Mucosa of descending colon (tissue), 3 donors: ENCODE measurements at regions not wholly inside any gene's neighbourhood (a gene's known extent, or its start where the extent isn't known, plus 50 kb on each side); places are given as distances from the start of the nearest gene placed in this dataset.

Experiments
- ATAC-seq: fragments of 200-7000 bp; cut with Tn5 transposase; one replicate; pipeline ENCODE4 v1.9.1; 2020; ENCODE audit warnings: mild to moderate bottlenecking, moderate library complexity
- DNase-seq, 3 donors: peaks; one replicate each; pipeline ENCODE4 v3.0.0-alpha.2; 2020
- H3K36me3 ChIP-seq: fragments of 200-600 bp; one replicate; pipeline ENCODE4 v1.8.0; 2021; ENCODE audit warnings: low read depth, mild to moderate bottlenecking
- H3K4me1 ChIP-seq: fragments of 200-600 bp; one replicate; pipeline ENCODE4 v1.8.0; 2021; ENCODE audit warnings: low read depth, mild to moderate bottlenecking
- H3K4me3 ChIP-seq: fragments of 200-600 bp; one replicate; pipeline ENCODE4 v1.8.0; 2021; ENCODE audit warnings: mild to moderate bottlenecking
- H3K9me3 ChIP-seq: fragments of 200-600 bp; one replicate; pipeline ENCODE4 v1.8.0; 2021; ENCODE audit warnings: mild to moderate bottlenecking
- CTCF ChIP-seq: fragments of 200-600 bp; IDR thresholded peaks from one replicate; pipeline ENCODE4 v1.8.0; 2022; ENCODE audit warnings: antibody characterized with exemption, mild to moderate bottlenecking
- intact Hi-C, 2 donors: fragments of 100-400 bp; cut with DNase I in 1 of 2; cut with micrococcal nuclease in 1 of 2; formaldehyde crosslinking; loops; one replicate each; pipeline versions ENCODE4 v1.11.0 to v1.11.1; 2022; cut with DNase I, micrococcal nuclease
- donor health status: DM: no; HTN: no; CAD: no; lungs with moderate emphysema.
- donor health status: DM: no; HTN: no; CAD: no.
- donor health status: DM: no; HTN: yes; CAD: no.

GRCh38 chr2:120452131-120452530, 106.2 kb downstream of the INHBB start:
- TF ChIP-seq CTCF = no peak
- DNase-seq (no peak), ATAC-seq (no peak)
- Histone ChIP-seq H3K36me3 (no peaks in the 10 kb centered on the region), H3K4me3 (no peak overlapping the region), H3K9me3 (no peaks in the 10 kb centered on the region), H3K4me1 (no peaks in the 10 kb centered on the region)
- intact Hi-C loops = no loop called here

- no peaks in the 10 kb centered on the region for H3K9me3 ChIP-seq
- no peaks in the 10 kb centered on the region for H3K36me3 ChIP-seq
- H3K4me3 ChIP-seq = no peak overlapping the region
- DNase-seq (no peak), ATAC-seq (no peak)
- intact Hi-C loops = no loop called here
- TF ChIP-seq CTCF = no peak
- H3K4me1 ChIP-seq = no peaks in the 10 kb centered on the region
Measured at GRCh38 chr2:120452945-120453634, 107.2 kb downstream of the INHBB start.

- no peaks in the 10 kb centered on the region for H3K9me3 ChIP-seq
- ATAC-seq = no peak
- intact Hi-C loops = no loop called here
Measured at GRCh38 chr2:120453635-120453998, 107.7 kb downstream of the INHBB start.

GRCh38 chr2:120454654-120455385, 108.9 kb downstream of the INHBB start:
- ATAC-seq (no peak), DNase-seq (no peak)
- no peaks in the 10 kb centered on the region for H3K36me3 ChIP-seq
- no peaks in the 10 kb centered on the region for H3K9me3 ChIP-seq
- no peak for TF ChIP-seq CTCF
- no peak overlapping the region for H3K4me3 ChIP-seq
- H3K4me1 ChIP-seq = no peaks in the 10 kb centered on the region
- intact Hi-C loops = no loop called here

More at GRCh38 chr2:120453635-120453998, 107.7 kb downstream of the INHBB start:
- Histone ChIP-seq H3K36me3 (no peaks in the 10 kb centered on the region), H3K4me1 (no peaks in the 10 kb centered on the region), H3K4me3 (no peak overlapping the region)
- no peak for DNase-seq
- no peak for TF ChIP-seq CTCF

DNA sequence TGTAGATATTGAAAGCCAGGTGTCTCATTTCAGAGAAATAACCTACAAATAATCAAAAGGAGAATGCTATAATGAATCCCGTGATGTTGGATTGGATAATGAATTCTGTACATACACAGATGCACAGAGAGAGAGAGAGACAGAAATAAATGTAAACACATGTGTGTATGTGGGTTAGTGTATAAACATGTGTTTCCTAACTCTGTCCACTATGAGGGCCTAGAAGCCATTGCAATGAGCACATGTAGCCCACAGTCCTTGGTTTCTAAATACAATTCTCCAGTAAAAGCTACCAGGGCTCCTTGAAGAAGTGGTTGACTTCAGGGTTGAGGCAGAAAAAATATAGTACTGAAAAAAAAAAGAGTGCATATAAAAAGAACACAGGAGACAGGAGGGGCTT, 109.5 kb downstream of the INHBB start:
- ATAC-seq = no peak
- H3K36me3 ChIP-seq = no peaks in the 10 kb centered on the region
- DNase-seq = no peak
- H3K9me3 ChIP-seq = no peaks in the 10 kb centered on the region
- H3K4me1 ChIP-seq = no peaks in the 10 kb centered on the region
- intact Hi-C loops = no loop called here
- no peak overlapping the region for H3K4me3 ChIP-seq
- TF ChIP-seq CTCF = no peak
